ENCODE measurements at regions not wholly inside any gene's neighbourhood (a gene's known extent, or its start where the extent isn't known, plus 50 kb on each side); places are given as distances from the start of the nearest gene placed in this dataset.

DNA sequence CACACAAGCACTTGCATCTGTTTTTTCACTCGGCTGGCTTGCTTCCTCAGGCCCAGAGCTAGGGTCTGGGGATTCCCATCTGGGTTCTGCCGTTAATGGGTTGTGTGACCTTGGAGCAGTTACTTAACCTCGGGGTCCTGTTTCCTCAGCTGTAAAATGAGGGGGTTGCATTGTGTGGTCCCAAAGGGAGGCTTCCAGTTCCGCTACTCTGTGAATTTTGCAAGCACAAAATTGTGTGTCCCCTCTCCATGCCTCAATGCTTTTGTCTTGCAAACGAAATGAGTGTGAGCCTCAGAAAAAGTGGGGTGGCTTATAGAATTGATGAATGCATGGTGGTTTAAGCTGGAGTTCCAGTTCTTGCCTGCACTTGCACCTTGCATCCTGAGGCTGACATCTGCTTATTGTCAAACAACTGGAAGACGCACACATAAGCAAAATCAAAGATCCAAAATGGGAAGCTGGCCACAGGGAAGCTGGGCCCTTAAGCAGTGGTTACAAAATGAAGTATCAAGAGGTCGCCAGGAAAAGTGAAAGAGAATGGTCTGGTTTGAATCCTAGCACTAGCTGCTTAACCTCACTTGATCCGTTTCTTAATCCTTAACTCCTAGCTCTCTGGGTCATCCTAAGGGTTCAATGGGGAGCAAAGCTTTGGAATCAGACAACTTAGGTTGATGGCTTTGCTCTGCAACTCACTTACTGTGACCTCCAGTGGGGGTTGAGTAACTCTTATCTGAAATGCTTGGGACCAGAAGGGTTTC is 490.6 kb downstream of the DHX35 start:
- no peak overlapping the region for H3K4me3 ChIP-seq (replicated peaks; ENCODE audit: insufficient read depth, low read length)
- DNase-seq (ENCODE audit: low read depth in 1 of 2, low spot score in 1 of 2), result no peak
- no peak overlapping the region for H3K27ac ChIP-seq (replicated peaks)
- TF ChIP-seq GABPA (IDR thresholded peaks at IDR 0.05; ENCODE audit: low read depth) (no peak), SPI1 (IDR thresholded peaks at IDR 0.05; ENCODE audit: borderline replicate concordance, low read depth) (no peak), POLR2AphosphoS5 (IDR thresholded peaks at IDR 0.05; ENCODE audit: low read depth) (no peak)
- TF ChIP-seq, protein P1, sequence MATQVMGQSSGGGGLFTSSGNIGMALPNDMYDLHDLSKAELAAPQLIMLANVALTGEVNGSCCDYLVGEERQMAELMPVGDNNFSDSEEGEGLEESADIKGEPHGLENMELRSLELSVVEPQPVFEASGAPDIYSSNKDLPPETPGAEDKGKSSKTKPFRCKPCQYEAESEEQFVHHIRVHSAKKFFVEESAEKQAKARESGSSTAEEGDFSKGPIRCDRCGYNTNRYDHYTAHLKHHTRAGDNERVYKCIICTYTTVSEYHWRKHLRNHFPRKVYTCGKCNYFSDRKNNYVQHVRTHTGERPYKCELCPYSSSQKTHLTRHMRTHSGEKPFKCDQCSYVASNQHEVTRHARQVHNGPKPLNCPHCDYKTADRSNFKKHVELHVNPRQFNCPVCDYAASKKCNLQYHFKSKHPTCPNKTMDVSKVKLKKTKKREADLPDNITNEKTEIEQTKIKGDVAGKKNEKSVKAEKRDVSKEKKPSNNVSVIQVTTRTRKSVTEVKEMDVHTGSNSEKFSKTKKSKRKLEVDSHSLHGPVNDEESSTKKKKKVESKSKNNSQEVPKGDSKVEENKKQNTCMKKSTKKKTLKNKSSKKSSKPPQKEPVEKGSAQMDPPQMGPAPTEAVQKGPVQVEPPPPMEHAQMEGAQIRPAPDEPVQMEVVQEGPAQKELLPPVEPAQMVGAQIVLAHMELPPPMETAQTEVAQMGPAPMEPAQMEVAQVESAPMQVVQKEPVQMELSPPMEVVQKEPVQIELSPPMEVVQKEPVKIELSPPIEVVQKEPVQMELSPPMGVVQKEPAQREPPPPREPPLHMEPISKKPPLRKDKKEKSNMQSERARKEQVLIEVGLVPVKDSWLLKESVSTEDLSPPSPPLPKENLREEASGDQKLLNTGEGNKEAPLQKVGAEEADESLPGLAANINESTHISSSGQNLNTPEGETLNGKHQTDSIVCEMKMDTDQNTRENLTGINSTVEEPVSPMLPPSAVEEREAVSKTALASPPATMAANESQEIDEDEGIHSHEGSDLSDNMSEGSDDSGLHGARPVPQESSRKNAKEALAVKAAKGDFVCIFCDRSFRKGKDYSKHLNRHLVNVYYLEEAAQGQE (IDR thresholded peaks at IDR 0.05; ENCODE audit: insufficient replicate concordance, low read depth), result no peak
- TF ChIP-seq, protein P2, sequence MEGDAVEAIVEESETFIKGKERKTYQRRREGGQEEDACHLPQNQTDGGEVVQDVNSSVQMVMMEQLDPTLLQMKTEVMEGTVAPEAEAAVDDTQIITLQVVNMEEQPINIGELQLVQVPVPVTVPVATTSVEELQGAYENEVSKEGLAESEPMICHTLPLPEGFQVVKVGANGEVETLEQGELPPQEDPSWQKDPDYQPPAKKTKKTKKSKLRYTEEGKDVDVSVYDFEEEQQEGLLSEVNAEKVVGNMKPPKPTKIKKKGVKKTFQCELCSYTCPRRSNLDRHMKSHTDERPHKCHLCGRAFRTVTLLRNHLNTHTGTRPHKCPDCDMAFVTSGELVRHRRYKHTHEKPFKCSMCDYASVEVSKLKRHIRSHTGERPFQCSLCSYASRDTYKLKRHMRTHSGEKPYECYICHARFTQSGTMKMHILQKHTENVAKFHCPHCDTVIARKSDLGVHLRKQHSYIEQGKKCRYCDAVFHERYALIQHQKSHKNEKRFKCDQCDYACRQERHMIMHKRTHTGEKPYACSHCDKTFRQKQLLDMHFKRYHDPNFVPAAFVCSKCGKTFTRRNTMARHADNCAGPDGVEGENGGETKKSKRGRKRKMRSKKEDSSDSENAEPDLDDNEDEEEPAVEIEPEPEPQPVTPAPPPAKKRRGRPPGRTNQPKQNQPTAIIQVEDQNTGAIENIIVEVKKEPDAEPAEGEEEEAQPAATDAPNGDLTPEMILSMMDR (IDR thresholded peaks at IDR 0.05; ENCODE audit: insufficient read depth, low read length), result no peak
- H3K27me3 ChIP-seq (ENCODE audit: insufficient read depth, poor library complexity, severe bottlenecking), result no peaks in the 10 kb centered on the region

DNA sequence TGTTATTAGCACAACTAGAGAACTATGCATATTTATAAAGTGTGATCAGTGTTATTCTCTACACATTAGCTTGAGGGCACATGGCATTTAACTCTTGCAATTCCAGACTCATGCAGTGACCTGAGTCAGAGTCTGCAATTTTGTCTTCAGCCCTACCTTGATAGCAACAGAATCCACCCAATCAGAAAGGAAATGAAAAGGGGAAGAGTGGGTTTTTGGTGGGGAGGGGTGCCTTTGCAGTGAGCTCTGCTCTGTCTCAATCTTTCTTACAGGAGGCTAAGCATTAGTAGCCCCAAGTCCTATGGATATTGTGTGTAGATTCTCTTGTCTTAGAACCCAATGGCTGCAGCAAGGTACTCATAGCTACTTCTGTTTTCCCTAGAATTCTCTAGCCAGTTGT is 489.2 kb downstream of the DHX35 start:
- no peak for TF ChIP-seq SPI1 (IDR thresholded peaks at IDR 0.05; ENCODE audit: borderline replicate concordance, low read depth)
- TF ChIP-seq, protein P2 (IDR thresholded peaks at IDR 0.05; ENCODE audit: insufficient read depth, low read length), result no peak
- TF ChIP-seq, protein P1 (IDR thresholded peaks at IDR 0.05; ENCODE audit: insufficient replicate concordance, low read depth), result no peak
- no peak for TF ChIP-seq POLR2AphosphoS5 (IDR thresholded peaks at IDR 0.05; ENCODE audit: low read depth)
- no peak for TF ChIP-seq GABPA (IDR thresholded peaks at IDR 0.05; ENCODE audit: low read depth)
- Histone ChIP-seq H3K27me3 (ENCODE audit: insufficient read depth, poor library complexity, severe bottlenecking) (no peaks in the 10 kb centered on the region), H3K4me3 (replicated peaks; ENCODE audit: insufficient read depth, low read length) (no peak overlapping the region), H3K27ac (replicated peaks) (no peak overlapping the region)
- DNase-seq (ENCODE audit: low read depth in 1 of 2, low spot score in 1 of 2), result no peak

DNA sequence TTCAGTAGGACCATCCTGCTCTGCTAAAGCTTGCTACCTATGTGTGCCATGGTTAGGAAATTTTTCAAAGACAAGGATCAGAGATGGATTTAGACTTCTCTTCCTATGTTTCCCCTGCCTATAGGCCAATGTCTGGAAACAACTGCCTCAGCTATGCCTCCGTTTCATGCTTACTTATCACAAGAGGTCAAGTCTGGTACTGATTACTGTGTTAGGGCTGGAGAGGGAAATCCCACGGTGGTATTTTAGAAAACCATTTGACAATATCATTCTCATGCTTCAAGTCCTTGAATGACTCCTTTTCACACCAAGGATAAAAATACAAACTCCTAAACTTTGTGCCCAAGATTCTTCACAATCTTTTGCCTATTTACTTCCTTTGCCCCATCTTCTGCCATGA is 484.3 kb downstream of the DHX35 start:
- no peak overlapping the region for H3K4me3 ChIP-seq (replicated peaks; ENCODE audit: insufficient read depth, low read length)
- H3K27me3 ChIP-seq (ENCODE audit: insufficient read depth, poor library complexity, severe bottlenecking), result no peaks in the 10 kb centered on the region
- DNase-seq (ENCODE audit: low read depth in 1 of 2, low spot score in 1 of 2), result no peak
- no peak for TF ChIP-seq POLR2AphosphoS5 (IDR thresholded peaks at IDR 0.05; ENCODE audit: low read depth)
- TF ChIP-seq, protein P1 (IDR thresholded peaks at IDR 0.05; ENCODE audit: insufficient replicate concordance, low read depth), result no peak
- TF ChIP-seq SPI1 (IDR thresholded peaks at IDR 0.05; ENCODE audit: borderline replicate concordance, low read depth), result no peak
- no peak for TF ChIP-seq GABPA (IDR thresholded peaks at IDR 0.05; ENCODE audit: low read depth)
- TF ChIP-seq, protein P2 (IDR thresholded peaks at IDR 0.05; ENCODE audit: insufficient read depth, low read length), result no peak
- no peak overlapping the region for H3K27ac ChIP-seq (replicated peaks)
